GM12878 (cell line): ENCODE measurements at regions not wholly inside any gene's neighbourhood (a gene's known extent, or its start where the extent isn't known, plus 50 kb on each side); places are given as distances from the start of the nearest gene placed in this dataset.

Experiments
- ATAC-seq: fragments of 200-7000 bp; cut with Tn5 transposase; 3 replicates; pipeline ENCODE4 v1.9.1; 2020; ENCODE audit warnings: mild to moderate bottlenecking, moderate library complexity
- BruUV-seq: library from RNA; stranded (reverse); fragments of 400-500 nt; replicated peaks from 2 replicates; lab custom pipeline; 2021; lab: Mats Ljungman, UMichigan
- CTCF ChIA-PET: fragments of 300-600 bp; sonication (Branson Sonifier 250); formaldehyde crosslinking; extraction: SDS; loops from one replicate; lab custom pipeline; 2021; ENCODE audit warnings: inconsistent platforms; lab: Yijun Ruan, JAX
- POLR2A ChIA-PET: fragments of 350-600 bp; formaldehyde crosslinking; extraction: SDS; loops from one replicate; lab custom pipeline; 2021; ENCODE audit warnings: inconsistent platforms; lab: Charles Lee
- RAD21 ChIA-PET: fragments of 300-600 bp; sonication (Branson Sonifier 250); formaldehyde crosslinking; loops from one replicate; lab custom pipeline; 2023; ENCODE audit warnings: antibody characterized with exemption; ENCODE audit not compliant: unreplicated experiment; lab: Charles Lee
- SMC1A ChIA-PET: fragments of 300-600 bp; sonication (Branson Sonifier 250); formaldehyde crosslinking; loops from one replicate; lab custom pipeline; 2023; ENCODE audit not compliant: unreplicated experiment, uncharacterized antibody; lab: Charles Lee
- DNase-seq: peaks from one replicate; pipeline ENCODE4 v3.0.0-alpha.2; 2011; ENCODE audit warnings: low read depth, low spot score
- FAIRE-seq: peaks from 3 replicates; lab custom pipeline; 2011; peaks lifted over from hg19 to GRCh38; lab: Jason Lieb, UNC
- H2AFZ ChIP-seq: 2 replicates; pipeline ENCODE4 v1.6.0; 2011; ENCODE audit warnings: low read depth, low read length, control low read depth; ENCODE audit not compliant: control insufficient read depth
- H3K27ac ChIP-seq: 2 replicates; pipeline ENCODE4 v1.5.1; 2011; ENCODE audit warnings: control low read depth; ENCODE audit not compliant: control insufficient read depth, insufficient read depth
- H3K27me3 ChIP-seq, 2 experiments: replicated peaks in 1 of 2; 2 replicates each; pipeline versions ENCODE4 v1.6.0 to v1.6.1; 2011; ENCODE audit warnings: low read length in 1 of 2; ENCODE audit not compliant: control insufficient read depth in 2 of 2, insufficient read depth in 2 of 2
- H3K36me3 ChIP-seq, 2 experiments: 2 replicates each; pipeline ENCODE4 v1.5.1; 2011; ENCODE audit warnings: low read length in 1 of 2; ENCODE audit not compliant: control insufficient read depth in 2 of 2, insufficient read depth in 2 of 2
- H3K4me1 ChIP-seq: 2 replicates; pipeline ENCODE4 v1.6.1; 2011; ENCODE audit warnings: mild to moderate bottlenecking, low read length, moderate library complexity, mixed read lengths; ENCODE audit not compliant: control insufficient read depth, insufficient read depth
- H3K4me2 ChIP-seq: 2 replicates; pipeline ENCODE4 v1.6.0; 2011; ENCODE audit warnings: control low read depth; ENCODE audit not compliant: control insufficient read depth, insufficient read depth
- H3K4me3 ChIP-seq: fragments of 200-600 bp; sonication (generic); 2 replicates; pipeline ENCODE4 v1.5.1; 2016
- H3K79me2 ChIP-seq: 2 replicates; pipeline ENCODE4 v1.6.0; 2011; ENCODE audit warnings: low read length; ENCODE audit not compliant: control insufficient read depth, insufficient read depth
- H3K9ac ChIP-seq: 2 replicates; pipeline ENCODE4 v1.8.0; 2011; ENCODE audit warnings: low read length, control low read depth, mixed read lengths; ENCODE audit not compliant: control insufficient read depth, insufficient read depth
- H3K9me3 ChIP-seq: replicated peaks from 3 replicates; pipeline ENCODE4 v1.5.1; 2011; ENCODE audit warnings: mild to moderate bottlenecking, low read length; ENCODE audit not compliant: control insufficient read depth, insufficient read depth
- H4K20me1 ChIP-seq: 2 replicates; pipeline ENCODE4 v1.6.0; 2011; ENCODE audit not compliant: control insufficient read depth, insufficient read depth
- CHD1 ChIP-seq: IDR thresholded peaks from 2 replicates; pipeline ENCODE4 v1.6.1; 2012; ENCODE audit warnings: low read depth, low read length, improper control_type of control experiment
- JUNB ChIP-seq: IDR thresholded peaks from 2 replicates; pipeline ENCODE4 v1.6.1; 2016; ENCODE audit warnings: antibody characterized with exemption, mild to moderate bottlenecking
- SMARCA5 ChIP-seq: fragments of 450-650 bp; IDR thresholded peaks from 2 replicates; pipeline ENCODE4 v1.6.1; 2017; ENCODE audit warnings: mild to moderate bottlenecking
- SP1 ChIP-seq: IDR thresholded peaks from one replicate; pipeline ENCODE4 v1.6.1; 2011; ENCODE audit warnings: low read depth, low read length
- TARDBP ChIP-seq: IDR thresholded peaks from 2 replicates; pipeline ENCODE4 v1.6.1; 2016; ENCODE audit warnings: borderline replicate concordance
- ZNF622 ChIP-seq: fragments of 450-650 bp; IDR thresholded peaks from 2 replicates; pipeline ENCODE4 v1.6.1; 2017; ENCODE audit warnings: mild to moderate bottlenecking, inconsistent platforms
- WGBS: methylation state at CpG from one replicate; pipeline ENCODE4 v1.1.6; 2016; ENCODE audit warnings: low lambda C conversion rate; ENCODE audit not compliant: insufficient replicate concordance, insufficient coverage; ENCODE audit errors: missing lambda C conversion rate; 5-methylcytosine and 5-hydroxymethylcytosine counted together
- in situ Hi-C: fragments of 300-500 bp; cut with MboI; formaldehyde crosslinking; loops from 9 replicates; pipeline ENCODE4 v1.14.3; 2018; ENCODE audit warnings: mixed read lengths
- intact Hi-C: fragments of 100-400 bp; cut with micrococcal nuclease; formaldehyde crosslinking; loops from one replicate; pipeline ENCODE4 v1.14.2; 2022; ENCODE audit not compliant: unreplicated experiment
- TF ChIP-seq, protein P1 (sequence below): fragments of 150-350 bp; IDR thresholded peaks from 2 replicates; pipeline ENCODE4 v1.6.1; 2016; ENCODE audit warnings: low read depth, low read length

DNA sequence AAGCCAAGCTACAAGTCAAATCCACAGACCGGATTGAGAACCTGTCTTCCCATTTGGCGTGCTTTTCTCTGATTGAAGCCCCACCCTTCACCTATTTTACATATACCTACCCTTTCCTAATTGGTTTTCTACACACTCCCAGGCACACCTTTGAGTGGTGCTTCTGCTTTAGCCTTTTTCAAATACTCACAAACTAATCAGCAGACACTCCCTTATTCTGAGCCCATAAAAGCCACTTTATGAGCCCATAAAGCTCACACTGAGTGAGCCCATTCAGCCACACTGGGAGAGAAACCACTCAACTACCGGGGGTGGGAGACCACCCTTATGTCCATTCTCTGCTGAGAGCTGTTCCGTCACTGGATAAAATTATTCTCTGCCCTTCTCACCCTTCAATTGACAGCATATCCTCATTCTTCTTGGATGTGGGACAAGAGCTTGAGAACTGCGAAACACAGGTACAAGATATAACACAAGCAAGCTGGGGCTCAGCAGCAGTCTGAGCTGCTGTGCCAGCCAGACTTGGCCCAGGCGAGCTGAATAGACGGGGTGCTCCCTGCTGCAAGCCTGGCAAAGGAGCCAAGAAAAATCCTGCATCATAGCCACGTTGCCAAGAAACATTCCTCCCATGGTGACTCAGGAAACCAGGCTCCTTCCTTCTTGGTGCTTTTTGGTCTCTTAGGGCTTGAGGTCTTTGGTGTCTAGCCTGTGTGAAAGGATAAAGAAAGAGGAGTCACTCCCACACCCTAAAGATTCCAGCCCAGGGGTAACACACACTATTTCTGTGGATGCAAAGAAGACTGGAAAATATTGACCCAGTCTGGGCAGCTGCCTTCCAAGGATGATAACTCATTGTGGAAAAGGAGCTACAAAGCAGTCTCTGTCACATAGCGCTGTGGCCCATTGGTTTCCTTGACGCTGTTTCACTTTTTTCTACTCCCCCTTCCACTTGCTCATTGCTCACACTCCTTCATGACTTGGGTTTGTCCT lies 609.7 kb downstream of the MCTP2 start:
- CTCF ChIA-PET, result no interaction called here
- FAIRE-seq, result no peak

More for the DNA sequence above, 609.7 kb downstream of the MCTP2 start:
- DNase-seq (no peak), ATAC-seq (no peak)
- no peak overlapping the region for H3K27ac ChIP-seq
- RAD21 ChIA-PET, result no interaction called here
- BruUV-seq, result no TSS peak
- no peak for TF ChIP-seq SP1
- TF ChIP-seq TARDBP, result no peak
- TF ChIP-seq SMARCA5, result no peak
- TF ChIP-seq, protein P1, sequence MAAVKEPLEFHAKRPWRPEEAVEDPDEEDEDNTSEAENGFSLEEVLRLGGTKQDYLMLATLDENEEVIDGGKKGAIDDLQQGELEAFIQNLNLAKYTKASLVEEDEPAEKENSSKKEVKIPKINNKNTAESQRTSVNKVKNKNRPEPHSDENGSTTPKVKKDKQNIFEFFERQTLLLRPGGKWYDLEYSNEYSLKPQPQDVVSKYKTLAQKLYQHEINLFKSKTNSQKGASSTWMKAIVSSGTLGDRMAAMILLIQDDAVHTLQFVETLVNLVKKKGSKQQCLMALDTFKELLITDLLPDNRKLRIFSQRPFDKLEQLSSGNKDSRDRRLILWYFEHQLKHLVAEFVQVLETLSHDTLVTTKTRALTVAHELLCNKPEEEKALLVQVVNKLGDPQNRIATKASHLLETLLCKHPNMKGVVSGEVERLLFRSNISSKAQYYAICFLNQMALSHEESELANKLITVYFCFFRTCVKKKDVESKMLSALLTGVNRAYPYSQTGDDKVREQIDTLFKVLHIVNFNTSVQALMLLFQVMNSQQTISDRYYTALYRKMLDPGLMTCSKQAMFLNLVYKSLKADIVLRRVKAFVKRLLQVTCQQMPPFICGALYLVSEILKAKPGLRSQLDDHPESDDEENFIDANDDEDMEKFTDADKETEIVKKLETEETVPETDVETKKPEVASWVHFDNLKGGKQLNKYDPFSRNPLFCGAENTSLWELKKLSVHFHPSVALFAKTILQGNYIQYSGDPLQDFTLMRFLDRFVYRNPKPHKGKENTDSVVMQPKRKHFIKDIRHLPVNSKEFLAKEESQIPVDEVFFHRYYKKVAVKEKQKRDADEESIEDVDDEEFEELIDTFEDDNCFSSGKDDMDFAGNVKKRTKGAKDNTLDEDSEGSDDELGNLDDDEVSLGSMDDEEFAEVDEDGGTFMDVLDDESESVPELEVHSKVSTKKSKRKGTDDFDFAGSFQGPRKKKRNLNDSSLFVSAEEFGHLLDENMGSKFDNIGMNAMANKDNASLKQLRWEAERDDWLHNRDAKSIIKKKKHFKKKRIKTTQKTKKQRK, result no peak
- no peak for TF ChIP-seq ZNF622
- TF ChIP-seq CHD1, result no peak
- no peak for TF ChIP-seq JUNB
- no peaks in the 10 kb centered on the region for H4K20me1 ChIP-seq
- H3K4me3 ChIP-seq, result no peak overlapping the region
- H3K4me1 ChIP-seq, result no peaks in the 10 kb centered on the region
- POLR2A ChIA-PET, result no interaction called here
- no peaks in the 10 kb centered on the region for H3K79me2 ChIP-seq
- H3K36me3 ChIP-seq, result no peaks in the 10 kb centered on the region
- in situ Hi-C loops (no loop called here), intact Hi-C loops (no loop called here)
- no peak overlapping the region for H3K4me2 ChIP-seq
- H3K27me3 ChIP-seq, result no peaks in the 10 kb centered on the region
- no peak overlapping the region for H2AFZ ChIP-seq
- 30% methylated on average over 10 of the region's 10 CpGs for WGBS
- H3K9ac ChIP-seq, result no peak overlapping the region
- SMC1A ChIA-PET, result no interaction called here
- H3K9me3 ChIP-seq, result no peaks in the 10 kb centered on the region; the same call in 2 of the 3 replicates
